ENCODE measurements at regions not wholly inside any gene's neighbourhood (a gene's known extent, or its start where the extent isn't known, plus 50 kb on each side); places are given as distances from the start of the nearest gene placed in this dataset.

DNA sequence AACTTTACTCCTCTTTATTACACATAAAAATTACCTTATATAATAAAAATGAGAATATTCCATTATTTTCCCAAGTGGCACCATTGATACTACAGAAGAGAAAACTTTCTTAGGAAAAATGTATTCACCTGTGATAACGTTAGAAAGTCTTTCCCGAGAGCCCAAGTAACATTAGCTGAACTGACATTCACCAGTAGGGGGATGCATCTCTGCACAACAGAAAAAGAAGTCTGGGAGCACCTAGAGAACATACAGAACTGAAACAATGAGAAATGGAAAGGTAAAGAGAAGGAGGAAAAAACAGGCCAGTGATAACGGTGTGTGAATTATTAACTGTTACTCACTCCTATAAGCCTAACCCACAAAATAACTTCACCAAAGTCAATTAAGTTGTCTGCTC is 423.3 kb downstream of the CENPC start:
- Histone ChIP-seq H3K27ac (ENCODE audit: low read depth, low read length) (no peak overlapping the region), H3K4me1 (ENCODE audit: control insufficient read depth, insufficient read depth, low read length) (no peaks in the 10 kb centered on the region), H3K9me3 (ENCODE audit: control insufficient read depth, insufficient read depth, low read length) (no peaks in the 10 kb centered on the region; the same call in 1 of the 2 replicates), H3K36me3 (ENCODE audit: control insufficient read depth, insufficient read depth, low read length) (no peaks in the 10 kb centered on the region), H3K27me3 (ENCODE audit: control insufficient read depth, insufficient read depth, low read length) (no peaks in the 10 kb centered on the region), H3K4me3 (ENCODE audit: low read depth, low read length) (no peak overlapping the region), H3K9ac (ENCODE audit: low read depth, low read length) (no peak overlapping the region)

- no peak overlapping the region for H3K4me3 ChIP-seq (ENCODE audit: low read depth, low read length)
- H3K4me1 ChIP-seq (ENCODE audit: control insufficient read depth, insufficient read depth, low read length): no peaks in the 10 kb centered on the region
- H3K27ac ChIP-seq (ENCODE audit: low read depth, low read length): no peak overlapping the region
- H3K36me3 ChIP-seq (ENCODE audit: control insufficient read depth, insufficient read depth, low read length): no peaks in the 10 kb centered on the region
- no peaks in the 10 kb centered on the region for H3K27me3 ChIP-seq (ENCODE audit: control insufficient read depth, insufficient read depth, low read length)
- no peak overlapping the region for H3K9ac ChIP-seq (ENCODE audit: low read depth, low read length)
- no peaks in the 10 kb centered on the region; the same call in 1 of the 2 replicates for H3K9me3 ChIP-seq (ENCODE audit: control insufficient read depth, insufficient read depth, low read length)
These were observed 424.9 kb downstream of the CENPC start for GRCh38 chr4:67120369-67120768.

DNA sequence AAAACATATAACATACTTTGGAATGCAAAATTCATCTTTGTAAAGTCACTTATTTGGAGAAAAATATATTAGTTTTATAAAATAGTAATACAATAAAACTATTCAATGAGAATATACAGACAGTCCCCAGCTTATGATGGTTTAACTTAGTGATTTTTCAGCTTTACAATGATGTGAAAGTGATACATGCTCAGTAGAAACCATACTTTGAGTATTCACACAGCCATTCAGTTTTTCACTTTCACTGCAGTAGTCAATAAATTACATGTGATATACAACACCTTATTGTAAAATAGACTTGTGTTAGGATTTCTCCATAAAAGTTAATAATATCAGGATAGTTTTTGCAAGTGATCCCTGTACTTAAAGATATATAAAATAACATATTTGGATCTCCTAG is 436.0 kb downstream of the CENPC start:
- H3K4me1 ChIP-seq (ENCODE audit: control insufficient read depth, insufficient read depth, low read length): no peaks in the 10 kb centered on the region
- H3K4me3 ChIP-seq (ENCODE audit: low read depth, low read length): no peak overlapping the region
- no peaks in the 10 kb centered on the region for H3K36me3 ChIP-seq (ENCODE audit: control insufficient read depth, insufficient read depth, low read length)
- H3K27ac ChIP-seq (ENCODE audit: low read depth, low read length): no peak overlapping the region
- no peaks in the 10 kb centered on the region for H3K9me3 ChIP-seq (ENCODE audit: control insufficient read depth, insufficient read depth, low read length)
- H3K27me3 ChIP-seq (ENCODE audit: control insufficient read depth, insufficient read depth, low read length): no peaks in the 10 kb centered on the region
- no peak overlapping the region for H3K9ac ChIP-seq (ENCODE audit: low read depth, low read length)

- H3K27me3 ChIP-seq (ENCODE audit: control insufficient read depth, insufficient read depth, low read length): no peaks in the 10 kb centered on the region
These were observed 438.3 kb downstream of the CENPC start for GRCh38 chr4:67106861-67107460.

DNA sequence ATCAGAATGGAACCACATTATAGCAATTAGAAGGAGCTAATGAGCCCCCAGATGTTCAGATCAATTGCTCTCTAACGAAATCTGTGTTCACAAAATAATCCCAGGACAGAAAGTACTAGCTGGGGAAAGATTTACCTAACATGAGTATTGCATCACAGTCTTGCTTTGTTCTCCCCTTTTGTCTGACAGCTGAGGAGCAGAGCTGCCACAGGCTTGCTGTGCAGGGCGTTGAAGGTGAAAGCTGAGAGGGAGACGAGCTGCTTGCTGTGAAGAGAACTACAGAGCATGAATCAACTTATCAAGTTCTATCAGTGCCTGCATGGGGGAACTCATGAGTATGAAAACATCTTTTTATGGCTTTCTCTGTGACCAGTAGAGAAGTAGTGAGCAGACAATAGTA is 441.2 kb downstream of the CENPC start:
- H3K4me3 ChIP-seq (ENCODE audit: low read depth, low read length): no peak overlapping the region
- H3K36me3 ChIP-seq (ENCODE audit: control insufficient read depth, insufficient read depth, low read length): no peaks in the 10 kb centered on the region
- H3K9ac ChIP-seq (ENCODE audit: low read depth, low read length): no peak overlapping the region
- no peaks in the 10 kb centered on the region for H3K27me3 ChIP-seq (ENCODE audit: control insufficient read depth, insufficient read depth, low read length)
- H3K4me1 ChIP-seq (ENCODE audit: control insufficient read depth, insufficient read depth, low read length): no peaks in the 10 kb centered on the region
- no peak overlapping the region for H3K27ac ChIP-seq (ENCODE audit: low read depth, low read length)
- H3K9me3 ChIP-seq (ENCODE audit: control insufficient read depth, insufficient read depth, low read length): no peaks in the 10 kb centered on the region

More at GRCh38 chr4:67106861-67107460, 438.3 kb downstream of the CENPC start:
- Histone ChIP-seq H3K9ac (ENCODE audit: low read depth, low read length) (no peak overlapping the region), H3K9me3 (ENCODE audit: control insufficient read depth, insufficient read depth, low read length) (no peaks in the 10 kb centered on the region), H3K27ac (ENCODE audit: low read depth, low read length) (no peak overlapping the region), H3K4me1 (ENCODE audit: control insufficient read depth, insufficient read depth, low read length) (no peaks in the 10 kb centered on the region), H3K4me3 (ENCODE audit: low read depth, low read length) (no peak overlapping the region), H3K36me3 (ENCODE audit: control insufficient read depth, insufficient read depth, low read length) (no peaks in the 10 kb centered on the region)

- no peaks in the 10 kb centered on the region for H3K9me3 ChIP-seq (ENCODE audit: control insufficient read depth, insufficient read depth, low read length)
- no peak overlapping the region for H3K27ac ChIP-seq (ENCODE audit: low read depth, low read length)
- no peak overlapping the region for H3K4me3 ChIP-seq (ENCODE audit: low read depth, low read length)
- H3K27me3 ChIP-seq (ENCODE audit: control insufficient read depth, insufficient read depth, low read length): no peaks in the 10 kb centered on the region
- H3K9ac ChIP-seq (ENCODE audit: low read depth, low read length): no peak overlapping the region
- H3K4me1 ChIP-seq (ENCODE audit: control insufficient read depth, insufficient read depth, low read length): no peaks in the 10 kb centered on the region
- H3K36me3 ChIP-seq (ENCODE audit: control insufficient read depth, insufficient read depth, low read length): no peaks in the 10 kb centered on the region
These were observed 442.1 kb downstream of the CENPC start for GRCh38 chr4:67103001-67103747.

GRCh38 chr4:67101612-67102011 is 443.7 kb downstream of the CENPC start:
- Histone ChIP-seq H3K9me3 (ENCODE audit: control insufficient read depth, insufficient read depth, low read length) (no peaks in the 10 kb centered on the region), H3K27ac (ENCODE audit: low read depth, low read length) (no peak overlapping the region), H3K9ac (ENCODE audit: low read depth, low read length) (no peak overlapping the region), H3K4me3 (ENCODE audit: low read depth, low read length) (no peak overlapping the region), H3K27me3 (ENCODE audit: control insufficient read depth, insufficient read depth, low read length) (no peaks in the 10 kb centered on the region), H3K36me3 (ENCODE audit: control insufficient read depth, insufficient read depth, low read length) (no peaks in the 10 kb centered on the region), H3K4me1 (ENCODE audit: control insufficient read depth, insufficient read depth, low read length) (no peaks in the 10 kb centered on the region)

- no peak overlapping the region for H3K27ac ChIP-seq (ENCODE audit: low read depth, low read length)
- H3K9me3 ChIP-seq (ENCODE audit: control insufficient read depth, insufficient read depth, low read length): no peaks in the 10 kb centered on the region
- no peaks in the 10 kb centered on the region for H3K4me1 ChIP-seq (ENCODE audit: control insufficient read depth, insufficient read depth, low read length)
- H3K27me3 ChIP-seq (ENCODE audit: control insufficient read depth, insufficient read depth, low read length): no peaks in the 10 kb centered on the region
- no peak overlapping the region for H3K9ac ChIP-seq (ENCODE audit: low read depth, low read length)
- no peak overlapping the region for H3K4me3 ChIP-seq (ENCODE audit: low read depth, low read length)
- H3K36me3 ChIP-seq (ENCODE audit: control insufficient read depth, insufficient read depth, low read length): no peaks in the 10 kb centered on the region
These were observed 453.0 kb downstream of the CENPC start for GRCh38 chr4:67092351-67092750.

DNA sequence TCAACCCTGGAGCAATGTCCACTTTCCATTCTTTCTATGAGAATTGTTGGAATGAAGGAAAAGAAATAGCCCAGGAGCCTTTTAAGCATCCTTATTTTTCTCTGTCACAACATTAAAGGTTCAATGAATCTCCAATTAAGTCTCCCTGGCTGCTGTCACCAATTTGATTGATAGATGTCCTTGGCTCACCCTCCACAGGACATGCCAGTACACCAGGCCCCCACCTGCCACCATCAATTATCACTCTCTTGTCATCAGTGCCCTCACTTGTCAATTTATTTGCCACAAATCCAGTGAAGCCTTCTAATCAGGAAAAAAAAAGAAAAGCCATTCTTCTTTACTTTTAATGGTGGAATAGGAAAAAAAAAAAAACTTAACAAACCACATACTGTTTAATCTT is 453.6 kb downstream of the CENPC start:
- Histone ChIP-seq H3K27ac (ENCODE audit: low read depth, low read length) (no peak overlapping the region), H3K4me1 (ENCODE audit: control insufficient read depth, insufficient read depth, low read length) (no peaks in the 10 kb centered on the region), H3K9me3 (ENCODE audit: control insufficient read depth, insufficient read depth, low read length) (no peaks in the 10 kb centered on the region)

GRCh38 chr4:67087897-67088296 is 457.4 kb downstream of the CENPC start:
- Histone ChIP-seq H3K9me3 (ENCODE audit: control insufficient read depth, insufficient read depth, low read length) (no peaks in the 10 kb centered on the region), H3K27me3 (ENCODE audit: control insufficient read depth, insufficient read depth, low read length) (no peaks in the 10 kb centered on the region), H3K9ac (ENCODE audit: low read depth, low read length) (no peak overlapping the region), H3K4me1 (ENCODE audit: control insufficient read depth, insufficient read depth, low read length) (peaks cover 27% of the 10 kb centered on the region), H3K36me3 (ENCODE audit: control insufficient read depth, insufficient read depth, low read length) (no peaks in the 10 kb centered on the region), H3K27ac (ENCODE audit: low read depth, low read length) (no peak overlapping the region), H3K4me3 (ENCODE audit: low read depth, low read length) (no peak overlapping the region)

More for the DNA sequence above, 453.6 kb downstream of the CENPC start:
- Histone ChIP-seq H3K4me3 (ENCODE audit: low read depth, low read length) (no peak overlapping the region), H3K27me3 (ENCODE audit: control insufficient read depth, insufficient read depth, low read length) (no peaks in the 10 kb centered on the region), H3K36me3 (ENCODE audit: control insufficient read depth, insufficient read depth, low read length) (no peaks in the 10 kb centered on the region), H3K9ac (ENCODE audit: low read depth, low read length) (no peak overlapping the region)

DNA sequence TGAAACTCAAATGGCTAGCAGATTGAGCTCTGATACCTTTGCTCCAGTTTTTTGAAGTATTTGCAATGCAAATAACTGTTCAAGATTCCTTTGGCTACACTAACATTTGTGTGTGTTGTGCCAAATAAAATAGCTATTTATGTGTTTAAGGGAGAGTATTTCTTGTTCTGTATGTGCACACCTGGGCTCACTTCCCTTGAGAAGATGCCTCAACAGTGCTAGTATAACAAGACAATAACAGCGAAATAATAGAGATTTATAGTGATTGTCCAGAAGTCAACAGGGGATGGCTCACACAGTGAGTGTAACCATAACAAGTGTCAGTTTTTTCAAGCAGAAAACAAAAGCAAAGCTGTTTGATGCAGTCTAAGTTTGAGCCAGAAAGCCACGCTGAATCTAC is 460.5 kb downstream of the CENPC start:
- Histone ChIP-seq H3K27me3 (ENCODE audit: control insufficient read depth, insufficient read depth, low read length) (no peaks in the 10 kb centered on the region), H3K4me3 (ENCODE audit: low read depth, low read length) (no peak overlapping the region), H3K9me3 (ENCODE audit: control insufficient read depth, insufficient read depth, low read length) (no peaks in the 10 kb centered on the region), H3K27ac (ENCODE audit: low read depth, low read length) (no peak overlapping the region), H3K9ac (ENCODE audit: low read depth, low read length) (no peak overlapping the region), H3K36me3 (ENCODE audit: control insufficient read depth, insufficient read depth, low read length) (no peaks in the 10 kb centered on the region), H3K4me1 (ENCODE audit: control insufficient read depth, insufficient read depth, low read length) (peaks cover 27% of the 10 kb centered on the region)

Measured in HUES48 (cell line).